H1 (cell line): ENCODE measurements at regions not wholly inside any gene's neighbourhood (a gene's known extent, or its start where the extent isn't known, plus 50 kb on each side); places are given as distances from the start of the nearest gene placed in this dataset.

Experiments used
- ASH2L ChIP-seq: fragments of 200-600, 300-600 bp; sonication (generic); IDR thresholded peaks from one replicate; pipeline ENCODE4 v1.7.1; 2017; ENCODE audit warnings: low read length
- CHD7 ChIP-seq: fragments of 300-600 bp; sonication (generic); IDR thresholded peaks from 2 replicates; pipeline ENCODE4 v1.7.1; 2012; ENCODE audit warnings: low read length, moderate library complexity, mild to moderate bottlenecking, inconsistent platforms; ENCODE audit not compliant: insufficient replicate concordance
- CTBP2 ChIP-seq: IDR thresholded peaks from 2 replicates; pipeline ENCODE4 v1.7.0; 2011; ENCODE audit warnings: borderline replicate concordance, mild to moderate bottlenecking, moderate library complexity, mixed read lengths, low read length; ENCODE audit not compliant: insufficient read depth, insufficient read length
- JUN ChIP-seq: IDR thresholded peaks from 2 replicates; pipeline ENCODE4 v1.6.1; 2011; ENCODE audit warnings: low read depth, mild to moderate bottlenecking, improper control_type of control experiment, low read length
- SAP30 ChIP-seq: fragments of 300-600 bp; sonication (generic); IDR thresholded peaks from 2 replicates; pipeline ENCODE4 v1.7.1; 2012; ENCODE audit warnings: low read length, moderate library complexity, mild to moderate bottlenecking, inconsistent platforms; ENCODE audit not compliant: insufficient read depth, insufficient replicate concordance
- SP4 ChIP-seq: IDR thresholded peaks from 2 replicates; pipeline ENCODE4 v1.6.1; 2012; ENCODE audit warnings: low read length, inconsistent platforms
- YY1 ChIP-seq: IDR thresholded peaks from 2 replicates; pipeline ENCODE4 v1.6.1; 2011; ENCODE audit warnings: low read depth, mild to moderate bottlenecking, low read length

DNA sequence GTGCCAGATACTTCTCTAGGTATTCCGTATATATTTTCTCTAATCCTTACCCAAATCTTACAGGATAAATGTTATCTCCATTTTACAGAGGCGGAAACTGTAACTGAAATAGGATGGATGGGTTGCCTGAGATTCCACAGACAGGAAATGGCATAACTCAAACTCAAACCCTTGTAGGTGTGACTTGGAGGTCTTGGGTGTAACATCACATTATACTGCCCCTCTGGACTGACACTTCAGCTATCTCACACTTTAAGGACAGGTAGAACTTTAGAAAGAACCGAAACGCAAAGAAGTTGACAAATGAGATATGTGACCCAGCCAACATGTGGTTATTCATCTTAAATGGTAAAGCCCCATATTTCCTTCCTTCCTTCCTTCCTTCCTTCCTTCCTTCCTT is 122.1 kb downstream of the PDCD6IP start (continued):
- TF ChIP-seq CHD7: no peak
- no peak for TF ChIP-seq SAP30
- no peak for TF ChIP-seq SP4
- TF ChIP-seq JUN: no peak
- no peak for TF ChIP-seq ASH2L
- no peak for TF ChIP-seq YY1
- TF ChIP-seq CTBP2: no peak
